EL (cell line): ENCODE measurements at regions not wholly inside any gene's neighbourhood (a gene's known extent, or its start where the extent isn't known, plus 50 kb on each side); places are given as distances from the start of the nearest gene placed in this dataset.

Source experiments
- DNase-seq: peaks from one replicate; pipeline ENCODE4 v3.0.0-alpha.2; 2016

GRCh38 chr15:47616876-47617275 lies 100.4 kb upstream of the SEMA6D start:
- DNase-seq = no peak

- no peak for DNase-seq
Measured at GRCh38 chr15:47618241-47618640, 99.1 kb upstream of the SEMA6D start.

GRCh38 chr15:47620960-47621681 lies 96.2 kb upstream of the SEMA6D start:
- no peak for DNase-seq

DNA sequence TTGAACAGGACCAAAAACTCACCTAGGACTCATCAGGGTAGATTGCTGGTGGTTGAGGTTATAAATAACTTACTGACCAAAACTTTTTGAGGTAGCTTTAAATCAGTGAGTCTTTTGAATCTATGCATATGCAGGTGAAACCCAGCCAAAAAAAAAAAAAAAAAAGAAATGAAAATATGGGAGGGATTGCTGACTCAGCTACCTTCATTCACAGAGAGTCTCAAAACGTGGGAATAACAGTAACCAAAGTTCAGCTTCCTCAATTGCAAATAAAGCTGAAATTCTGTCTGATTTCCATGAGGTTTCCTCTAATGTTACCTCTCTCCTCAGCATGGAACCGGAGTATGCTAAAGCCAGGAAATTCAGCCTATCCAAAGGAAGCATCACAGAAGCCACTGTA lies 95.2 kb upstream of the SEMA6D start:
- no peak for DNase-seq

DNA sequence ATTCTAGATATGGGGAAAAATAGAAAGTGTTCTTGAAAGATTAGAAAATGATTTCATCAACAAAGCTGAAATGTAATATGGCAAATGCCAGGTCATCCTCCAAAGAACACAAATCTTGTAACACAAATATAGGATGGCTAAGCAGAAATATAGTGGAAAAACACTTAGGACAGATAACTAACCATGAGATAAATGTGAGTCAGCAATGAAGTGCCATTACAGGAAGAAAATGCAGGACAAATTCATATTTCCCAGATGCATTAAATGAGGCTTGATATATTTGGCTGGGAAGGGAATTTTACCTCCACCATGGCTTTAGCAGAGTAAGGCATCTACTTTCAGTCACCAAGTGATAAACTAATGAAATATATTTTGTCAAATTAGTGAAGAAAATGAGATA lies 92.8 kb upstream of the SEMA6D start:
- DNase-seq = no peak

DNA sequence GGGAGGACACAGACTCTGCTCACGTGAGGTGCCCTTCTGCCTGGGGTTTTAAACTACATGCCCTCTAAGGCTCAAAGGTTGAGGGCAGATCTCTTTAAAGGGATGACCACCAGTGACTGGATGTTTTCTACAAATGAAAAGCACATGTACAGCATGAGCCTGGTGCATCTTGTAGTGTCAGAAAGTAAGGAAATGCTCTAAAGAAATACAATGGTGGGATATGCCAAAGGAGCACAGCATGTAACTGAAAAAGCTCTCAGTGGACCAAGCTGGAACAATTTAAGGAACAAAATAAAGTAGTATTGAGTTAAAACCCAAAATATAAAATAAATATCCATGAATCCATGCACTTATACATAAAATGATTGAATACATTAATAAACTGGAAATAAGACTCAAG lies 78.3 kb upstream of the SEMA6D start:
- no peak for DNase-seq

GRCh38 chr15:47640079-47640478 lies 77.2 kb upstream of the SEMA6D start:
- no peak for DNase-seq

DNA sequence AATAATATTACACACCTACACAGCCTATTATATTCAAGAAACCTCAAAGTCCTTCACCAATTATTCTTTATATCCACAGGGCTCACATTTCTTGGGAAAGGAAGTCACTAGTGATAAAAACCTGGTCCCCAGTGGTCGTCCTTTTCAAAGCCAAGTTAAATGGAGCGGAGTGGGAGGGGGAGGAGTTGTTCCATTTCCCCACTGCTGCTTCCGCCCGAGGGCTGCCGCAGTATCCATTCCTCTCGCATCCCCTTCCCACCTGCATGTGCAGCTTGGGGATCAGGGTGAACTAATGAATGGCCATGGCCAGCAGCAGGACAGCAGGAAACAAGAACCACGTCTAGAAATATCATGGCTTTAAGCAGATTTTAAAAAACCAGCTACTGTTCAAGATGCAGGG lies 76.4 kb upstream of the SEMA6D start:
- no peak for DNase-seq

DNA sequence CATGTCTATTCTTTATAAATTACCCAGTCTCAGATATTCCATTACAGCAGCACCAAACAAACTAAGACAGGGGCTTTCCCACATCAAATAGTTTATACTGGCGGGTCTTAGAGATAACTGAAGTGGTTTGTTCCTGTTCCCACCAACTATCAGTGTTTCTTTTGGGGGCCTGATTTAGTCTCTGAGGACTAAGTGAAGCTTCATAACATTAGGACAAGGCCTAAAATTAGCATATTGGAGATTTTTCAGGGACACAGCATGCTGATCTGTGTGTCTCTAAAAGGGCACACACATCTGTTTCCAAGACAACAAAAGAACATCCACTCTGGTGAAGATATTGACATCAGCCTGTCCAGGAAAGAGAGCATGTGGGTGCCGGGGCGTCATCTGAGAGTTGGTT lies 72.6 kb upstream of the SEMA6D start:
- no peak for DNase-seq

- no peak for DNase-seq
Measured at GRCh38 chr15:47650564-47650963, 66.7 kb upstream of the SEMA6D start.

- no peak for DNase-seq
Measured at GRCh38 chr15:47652328-47652727, 65.0 kb upstream of the SEMA6D start.

DNA sequence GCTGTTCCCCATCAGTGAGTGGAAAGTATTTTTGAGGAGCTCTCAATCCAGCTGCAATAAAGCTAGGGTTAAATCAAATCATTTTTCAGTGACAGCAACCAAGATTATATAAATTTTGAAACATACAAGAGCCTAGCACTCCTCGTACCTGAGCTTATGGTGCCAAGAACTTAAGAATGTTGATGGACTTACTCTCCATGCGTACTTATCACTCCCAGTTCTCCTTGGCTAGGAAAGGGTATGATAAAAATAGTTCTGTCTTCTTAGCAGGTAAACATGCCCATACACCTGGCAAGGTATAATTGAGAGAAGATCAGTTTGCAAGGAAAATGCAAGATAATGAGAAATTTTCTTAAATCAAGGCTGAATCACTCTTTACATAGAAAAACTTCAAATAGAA lies 64.5 kb upstream of the SEMA6D start:
- no peak for DNase-seq

DNA sequence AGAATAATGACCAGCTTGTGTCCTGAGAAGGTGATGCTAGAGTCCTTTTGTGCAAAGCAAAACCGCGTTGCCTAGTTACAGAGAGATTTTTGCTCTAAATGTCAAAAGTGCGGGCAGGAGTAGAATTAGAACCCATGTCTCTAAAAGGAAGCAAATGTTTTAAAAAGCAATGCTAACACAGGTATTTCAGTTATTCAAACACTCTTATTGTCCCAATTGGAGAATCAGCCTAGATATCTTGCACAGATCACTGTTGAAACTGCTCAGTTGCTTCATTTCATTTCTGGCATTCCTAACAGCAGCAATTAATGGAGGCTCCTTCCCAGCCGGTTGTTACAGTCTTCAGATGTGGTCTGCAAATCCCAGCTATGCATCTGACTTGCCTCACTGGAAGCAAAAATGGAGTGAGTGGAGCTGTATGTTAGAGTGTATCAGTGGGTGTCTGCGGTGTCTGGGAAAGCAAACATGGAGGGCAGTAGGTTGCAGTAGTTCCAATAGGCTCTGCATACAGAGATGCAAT lies 55.6 kb upstream of the SEMA6D start:
- no peak for DNase-seq

GRCh38 chr15:47663101-47663500 lies 54.2 kb upstream of the SEMA6D start:
- DNase-seq = no peak
